IPS DF 6.9 (cell line): ENCODE measurements at regions not wholly inside any gene's neighbourhood (a gene's known extent, or its start where the extent isn't known, plus 50 kb on each side); places are given as distances from the start of the nearest gene placed in this dataset.
"Not testable (repeated sequence)": the region's sequence is repeated elsewhere in the genome, so short reads cannot be mapped to it uniquely, and the experiment has no call there.

Experiments
- DNase-seq: peaks from one replicate; pipeline ENCODE4 v3.0.0-alpha.2; 2013; ENCODE audit warnings: low read depth, low spot score
- H3K27ac ChIP-seq: one replicate; pipeline ENCODE4 v1.5.1; 2013; ENCODE audit warnings: low read length, control low read depth
- H3K27me3 ChIP-seq: 2 replicates; pipeline ENCODE4 v1.6.1; 2013; ENCODE audit warnings: mild to moderate bottlenecking, low read length; ENCODE audit not compliant: control insufficient read depth, insufficient read depth
- H3K36me3 ChIP-seq: 2 replicates; pipeline ENCODE4 v1.6.1; 2013; ENCODE audit warnings: low read length; ENCODE audit not compliant: control insufficient read depth, insufficient read depth
- H3K4me1 ChIP-seq: 2 replicates; pipeline ENCODE4 v1.6.1; 2013; ENCODE audit warnings: low read length; ENCODE audit not compliant: control insufficient read depth, insufficient read depth
- H3K4me3 ChIP-seq: 2 replicates; pipeline ENCODE4 v1.5.1; 2013; ENCODE audit warnings: mild to moderate bottlenecking, low read length
- H3K9me3 ChIP-seq: 2 replicates; pipeline ENCODE4 v1.6.1; 2013; ENCODE audit warnings: low read length, inconsistent platforms; ENCODE audit not compliant: control insufficient read depth, insufficient read depth
- WGBS: extraction: QIAGEN DNeasy Blood & Tissue Kit; methylation state at CpG from one replicate; pipeline ENCODE4 v1.1.7; 2013; ENCODE audit warnings: mixed read lengths, missing lambda C conversion rate; ENCODE audit not compliant: insufficient read length, insufficient coverage; 5-methylcytosine and 5-hydroxymethylcytosine counted together

- no CpG with 5 or more reads among the region's 1 CpG for WGBS
- Histone ChIP-seq H3K9me3 (no peaks in the 10 kb centered on the region), H3K36me3 (no peaks in the 10 kb centered on the region), H3K27ac (no peak overlapping the region), H3K4me3 (no peak overlapping the region), H3K27me3 (no peaks in the 10 kb centered on the region), H3K4me1 (peaks cover 4% of the 10 kb centered on the region)
- DNase-seq = no peak
Measured at GRCh38 chr12:25882266-25882665, 76.2 kb upstream of the RASSF8 start.

- WGBS = no CpG with 5 or more reads among the region's 10 CpGs
- Histone ChIP-seq H3K4me3 (no peak overlapping the region), H3K9me3 (no peaks in the 10 kb centered on the region), H3K27ac (no peak overlapping the region), H3K36me3 (no peaks in the 10 kb centered on the region), H3K27me3 (no peaks in the 10 kb centered on the region), H3K4me1 (peaks cover 6% of the 10 kb centered on the region)
- DNase-seq = no peak
Measured at GRCh38 chr12:25883026-25883916, 75.2 kb upstream of the RASSF8 start.

DNA sequence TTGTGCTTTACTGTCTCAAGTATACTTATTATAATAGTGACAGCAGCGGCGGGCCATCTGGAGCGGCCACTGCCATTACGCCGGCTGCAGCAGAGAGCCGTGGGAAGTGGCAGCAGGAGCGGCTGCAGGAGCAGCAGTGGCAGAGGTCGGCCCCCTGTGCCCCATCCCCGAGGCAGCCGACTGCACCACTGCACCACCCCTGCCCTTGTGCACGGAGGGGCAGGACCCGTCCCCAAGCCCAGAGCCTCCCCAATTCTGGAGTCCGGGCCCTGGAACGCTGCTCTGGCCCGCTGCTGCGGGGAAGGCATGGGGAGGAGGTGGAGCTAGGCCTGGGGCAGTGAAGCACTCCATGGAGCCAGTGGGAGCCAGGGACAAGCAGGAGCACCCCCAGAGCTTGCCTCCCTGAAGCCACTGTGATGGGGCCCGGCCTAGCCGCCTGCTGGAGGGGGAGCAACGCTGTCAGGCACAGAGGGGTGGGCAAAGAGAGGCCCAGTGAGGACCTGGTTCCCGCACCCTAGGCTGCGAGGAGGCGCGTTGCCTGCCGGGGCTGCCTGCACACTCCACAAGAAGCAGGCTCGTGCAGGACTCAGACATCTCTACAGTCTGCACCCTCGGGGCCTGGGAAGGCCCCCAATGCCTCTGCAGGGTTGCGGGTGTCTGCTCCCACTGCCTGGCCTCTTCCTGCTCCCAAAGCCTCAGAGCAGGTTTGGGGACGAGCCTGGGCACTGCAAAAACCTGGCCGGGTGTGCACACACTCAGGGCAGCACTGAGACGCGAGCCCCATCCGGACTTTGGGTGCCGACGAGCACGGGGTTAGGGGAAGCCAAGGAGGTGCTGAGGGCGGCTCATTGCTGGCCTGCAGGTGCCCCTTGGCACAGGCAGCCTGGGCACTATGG, 74.2 kb upstream of the RASSF8 start:
- Histone ChIP-seq H3K27ac (no peak overlapping the region), H3K4me3 (no peak overlapping the region), H3K4me1 (peaks cover 6% of the 10 kb centered on the region), H3K27me3 (no peaks in the 10 kb centered on the region), H3K36me3 (no peaks in the 10 kb centered on the region), H3K9me3 (no peaks in the 10 kb centered on the region)
- WGBS = no CpG with 5 or more reads among the region's 36 CpGs
- no peak for DNase-seq

GRCh38 chr12:25884920-25885234, 73.6 kb upstream of the RASSF8 start:
- no peaks in the 10 kb centered on the region for H3K27me3 ChIP-seq
- peaks cover 4% of the 10 kb centered on the region for H3K4me1 ChIP-seq
- no peaks in the 10 kb centered on the region for H3K9me3 ChIP-seq
- no peak overlapping the region for H3K27ac ChIP-seq
- no peaks in the 10 kb centered on the region for H3K36me3 ChIP-seq
- no peak for DNase-seq
- H3K4me3 ChIP-seq = no peak overlapping the region
- WGBS = no CpG with 5 or more reads among the region's 9 CpGs

DNA sequence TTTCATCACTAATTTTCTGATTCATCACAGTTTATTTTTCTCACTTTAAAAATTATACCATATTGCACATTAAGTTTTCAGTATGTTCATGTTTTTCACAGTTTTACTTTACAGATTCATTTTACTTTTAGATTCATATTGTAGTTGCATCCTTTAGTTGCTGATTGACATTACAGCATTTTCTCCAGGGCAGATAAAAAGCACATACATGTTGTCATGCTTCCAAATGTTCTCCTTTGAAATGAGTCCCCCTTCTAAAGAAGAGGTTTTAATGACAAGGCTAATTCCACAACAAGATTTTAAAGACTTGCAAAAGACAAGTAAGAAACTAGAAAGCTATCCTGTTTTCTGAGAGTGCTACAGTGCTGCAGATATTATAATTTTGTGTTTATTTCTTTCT, 72.1 kb upstream of the RASSF8 start:
- DNase-seq = no peak
- Histone ChIP-seq H3K27ac (no peak overlapping the region), H3K36me3 (no peaks in the 10 kb centered on the region), H3K9me3 (no peaks in the 10 kb centered on the region), H3K27me3 (no peaks in the 10 kb centered on the region), H3K4me3 (no peak overlapping the region), H3K4me1 (peaks cover 4% of the 10 kb centered on the region)

DNA sequence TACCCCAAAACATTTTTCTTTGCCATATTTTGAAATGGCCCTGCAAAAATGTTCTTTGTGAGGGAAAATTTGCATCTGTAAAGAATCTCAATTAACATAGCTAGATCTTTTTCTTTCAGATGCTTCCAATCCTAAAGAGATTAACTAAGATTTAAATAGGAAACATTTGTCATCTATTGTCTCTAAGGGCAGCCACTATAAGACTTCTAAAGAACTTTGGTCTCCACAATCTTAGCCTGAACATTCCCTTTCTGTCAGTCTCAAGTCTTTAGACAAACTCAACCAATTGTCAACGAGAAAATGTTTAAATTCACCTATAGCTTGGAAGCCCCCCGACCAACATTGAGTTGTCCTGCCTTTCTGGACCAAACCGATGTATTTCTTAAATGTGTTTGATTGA, 71.1 kb upstream of the RASSF8 start:
- H3K36me3 ChIP-seq = no peaks in the 10 kb centered on the region
- H3K9me3 ChIP-seq = no peaks in the 10 kb centered on the region
- DNase-seq = no peak
- no peaks in the 10 kb centered on the region for H3K27me3 ChIP-seq
- no peak overlapping the region for H3K27ac ChIP-seq
- WGBS = no CpG with 5 or more reads among the region's 3 CpGs
- peaks cover 4% of the 10 kb centered on the region for H3K4me1 ChIP-seq
- no peak overlapping the region for H3K4me3 ChIP-seq

DNA sequence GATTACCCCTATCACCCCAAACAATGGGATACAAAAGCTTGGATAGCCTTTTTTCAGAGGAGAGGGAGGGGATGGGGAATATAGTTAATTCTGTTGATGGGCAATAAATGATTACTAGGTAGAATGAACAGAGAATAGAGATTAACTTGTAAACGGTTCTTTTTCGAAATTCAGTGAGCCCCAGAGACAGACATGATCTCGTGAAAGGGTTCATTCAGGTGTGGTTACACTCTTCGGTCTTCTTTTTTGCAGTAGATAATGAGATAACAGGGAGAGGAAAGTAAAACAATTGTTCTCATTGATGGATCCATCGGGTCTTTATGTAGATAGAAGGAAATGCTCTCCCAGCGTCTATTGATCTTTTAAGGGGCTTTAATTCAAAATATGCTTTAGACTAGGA, 69.3 kb upstream of the RASSF8 start:
- peaks cover 4% of the 10 kb centered on the region for H3K4me1 ChIP-seq
- H3K9me3 ChIP-seq = no peaks in the 10 kb centered on the region
- H3K27ac ChIP-seq = no peak overlapping the region
- H3K36me3 ChIP-seq = no peaks in the 10 kb centered on the region
- WGBS = no CpG with 5 or more reads among the region's 6 CpGs
- DNase-seq = no peak
- no peaks in the 10 kb centered on the region for H3K27me3 ChIP-seq
- no peak overlapping the region for H3K4me3 ChIP-seq

GRCh38 chr12:25891095-25891494, 67.4 kb upstream of the RASSF8 start:
- not testable (repeated sequence) for H3K4me1 ChIP-seq, H3K9me3 ChIP-seq, H3K4me3 ChIP-seq, DNase-seq, H3K36me3 ChIP-seq, H3K27ac ChIP-seq, H3K27me3 ChIP-seq
- no CpG with 5 or more reads among the region's 6 CpGs for WGBS

- DNase-seq = no peak
- no peaks in the 10 kb centered on the region for H3K4me1 ChIP-seq
- no peaks in the 10 kb centered on the region for H3K36me3 ChIP-seq
- H3K27ac ChIP-seq = no peak overlapping the region
- H3K27me3 ChIP-seq = no peaks in the 10 kb centered on the region
- WGBS = no CpG with 5 or more reads among the region's 3 CpGs
- no peak overlapping the region for H3K4me3 ChIP-seq
- no peaks in the 10 kb centered on the region for H3K9me3 ChIP-seq
Measured at GRCh38 chr12:25894759-25895158, 63.7 kb upstream of the RASSF8 start.

- WGBS = no CpG with 5 or more reads among the region's 2 CpGs
- H3K27me3 ChIP-seq = no peaks in the 10 kb centered on the region
- DNase-seq = no peak
- H3K9me3 ChIP-seq = no peaks in the 10 kb centered on the region
- no peaks in the 10 kb centered on the region for H3K4me1 ChIP-seq
- no peaks in the 10 kb centered on the region for H3K36me3 ChIP-seq
- no peak overlapping the region for H3K4me3 ChIP-seq
- H3K27ac ChIP-seq = no peak overlapping the region
Measured at GRCh38 chr12:25896981-25897380, 61.5 kb upstream of the RASSF8 start.
